GM12891 (cell line): ENCODE measurements at regions not wholly inside any gene's neighbourhood (a gene's known extent, or its start where the extent isn't known, plus 50 kb on each side); places are given as distances from the start of the nearest gene placed in this dataset.

Experiments
- DNase-seq: peaks from one replicate; pipeline ENCODE4 v3.0.0; 2011; ENCODE audit warnings: low spot score; ENCODE audit not compliant: insufficient read length
- FAIRE-seq: peaks from 2 replicates; lab custom pipeline; 2011; peaks lifted over from hg19 to GRCh38; lab: Jason Lieb, UNC
- PAX5 ChIP-seq: IDR thresholded peaks from 2 replicates; pipeline ENCODE4 v1.6.1; 2011; ENCODE audit warnings: low read length, moderate library complexity, mild to moderate bottlenecking; ENCODE audit not compliant: insufficient read depth, severe bottlenecking
- POLR2A ChIP-seq: IDR thresholded peaks from 2 replicates; pipeline ENCODE4 v1.6.1; 2011; ENCODE audit warnings: low read depth, low read length, control low read depth
- POLR2AphosphoS5 ChIP-seq: IDR thresholded peaks from 2 replicates; pipeline ENCODE4 v1.6.1; 2011; ENCODE audit warnings: low read depth, low read length, control low read depth
- POU2F2 ChIP-seq: IDR thresholded peaks from 2 replicates; pipeline ENCODE4 v1.6.1; 2011; ENCODE audit warnings: low read depth, mild to moderate bottlenecking, control low read depth, low read length, moderate library complexity
- SPI1 ChIP-seq: IDR thresholded peaks from 2 replicates; pipeline ENCODE4 v1.6.1; 2011; ENCODE audit warnings: low read depth, low read length, control low read depth
- TAF1 ChIP-seq: IDR thresholded peaks from 2 replicates; pipeline ENCODE4 v1.6.1; 2011; ENCODE audit warnings: low read depth, low read length, control low read depth

DNA sequence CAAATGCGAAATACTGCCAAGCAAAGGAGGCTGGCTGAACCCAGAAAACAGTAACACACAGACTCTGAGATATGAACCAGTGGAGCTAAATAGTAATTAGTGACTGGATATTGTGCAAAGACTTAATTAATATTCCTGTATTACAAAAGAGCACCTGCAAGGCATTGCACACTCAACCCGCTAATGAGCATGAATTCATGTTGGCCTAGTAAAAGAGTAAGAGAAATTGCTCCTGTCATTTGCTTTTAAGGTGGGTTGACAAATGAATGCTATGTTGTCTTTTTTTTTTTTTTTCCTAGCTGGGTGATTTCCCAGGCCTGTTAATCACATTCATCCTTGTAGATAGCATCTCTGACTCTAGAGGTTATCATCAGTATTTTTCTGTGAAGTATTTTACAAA is 87.0 kb upstream of the CERS6 start:
- TF ChIP-seq PAX5 (no peak), TAF1 (no peak), POLR2A (no peak), SPI1 (no peak), POU2F2 (no peak), POLR2AphosphoS5 (no peak)
- DNase-seq (no peak), FAIRE-seq (no peak)

DNA sequence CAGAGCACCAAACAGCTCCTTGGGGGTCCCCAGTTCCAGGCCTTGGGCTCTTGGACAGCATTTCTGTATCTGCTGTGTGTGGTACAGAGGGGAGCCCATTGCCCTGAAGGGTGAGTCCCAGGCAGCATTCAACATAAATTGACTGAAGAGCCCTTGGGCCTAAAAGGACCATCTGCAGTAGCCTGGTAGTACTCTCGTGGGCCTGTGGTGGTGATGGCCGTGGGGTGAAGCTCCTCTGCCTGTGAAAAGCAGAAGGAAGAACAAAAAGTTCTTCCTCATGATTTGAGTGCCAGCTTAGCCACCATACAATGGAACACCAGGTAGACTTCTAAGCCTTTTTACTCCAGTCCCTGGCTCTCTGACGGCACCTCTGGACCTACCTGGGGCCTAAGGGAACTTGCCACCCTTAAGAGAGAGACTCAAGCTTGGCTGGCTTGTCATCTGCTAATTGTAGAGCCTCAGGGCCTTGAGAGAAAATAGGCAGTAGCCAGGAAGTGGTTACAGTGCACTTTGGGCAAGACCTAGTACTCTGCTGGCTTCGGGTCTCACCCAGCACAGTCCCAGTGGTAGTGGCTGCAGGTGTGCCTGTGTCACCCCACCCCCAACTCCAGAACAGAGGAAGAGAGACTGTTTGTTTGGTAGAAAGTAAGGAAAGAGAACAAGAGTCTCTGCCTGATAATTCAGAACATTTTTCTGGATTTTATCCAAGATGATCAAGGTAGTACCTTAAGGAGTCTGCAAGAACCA is 84.6 kb upstream of the CERS6 start:
- no peak for DNase-seq
- TF ChIP-seq POU2F2 (no peak), SPI1 (no peak), PAX5 (no peak), POLR2AphosphoS5 (no peak), POLR2A (no peak), TAF1 (no peak)
- no peak for FAIRE-seq

DNA sequence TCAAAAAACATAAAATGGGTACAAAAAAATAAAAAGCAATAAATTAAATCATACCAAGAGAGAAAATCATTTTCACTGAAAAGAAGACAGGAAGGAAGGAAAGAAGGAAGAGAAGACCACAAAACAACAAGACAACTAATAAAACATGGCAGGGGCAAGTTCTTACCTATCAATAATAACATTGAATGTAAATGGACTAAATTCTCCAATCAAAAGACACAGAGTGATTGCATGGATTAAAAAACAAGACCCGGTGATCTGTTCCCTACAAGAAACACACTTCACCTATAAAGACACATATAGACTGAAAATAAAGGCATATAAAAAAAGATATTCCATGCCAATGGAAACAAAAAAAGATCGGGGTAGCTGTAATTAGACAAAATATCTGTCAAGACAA is 82.6 kb upstream of the CERS6 start:
- FAIRE-seq (no peak), DNase-seq (no peak)
- TF ChIP-seq POLR2A (no peak), TAF1 (no peak), POLR2AphosphoS5 (no peak)

DNA sequence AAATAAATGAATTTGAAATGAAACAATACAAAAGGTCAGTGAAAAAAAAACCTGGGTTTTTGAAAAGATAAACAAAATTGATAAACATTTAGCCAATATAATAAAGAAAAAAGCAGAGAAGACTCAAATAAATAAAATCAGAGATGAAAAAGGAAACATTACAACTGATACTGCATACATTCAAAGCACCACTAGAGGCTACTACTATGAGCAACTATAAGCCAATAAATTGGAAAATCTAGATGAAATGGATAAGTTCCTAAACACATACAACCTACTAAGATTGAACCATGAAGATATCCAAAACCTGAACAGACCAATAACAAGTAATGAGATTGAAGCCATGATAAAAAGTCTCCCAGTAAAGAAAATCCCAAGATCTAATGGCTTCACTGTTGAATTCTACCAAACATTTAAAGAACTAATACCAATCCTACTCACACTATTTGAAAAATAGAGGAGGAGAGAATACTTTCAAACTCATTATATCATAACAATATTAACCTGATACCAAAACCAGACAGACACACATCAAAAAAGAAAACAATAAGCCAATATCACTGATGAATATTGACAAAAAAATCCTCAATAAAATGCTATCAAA is 80.8 kb upstream of the CERS6 start:
- TF ChIP-seq SPI1 (no peak), POU2F2 (no peak), TAF1 (no peak), POLR2AphosphoS5 (no peak), PAX5 (no peak), POLR2A (no peak)
- FAIRE-seq (no peak), DNase-seq (no peak)

DNA sequence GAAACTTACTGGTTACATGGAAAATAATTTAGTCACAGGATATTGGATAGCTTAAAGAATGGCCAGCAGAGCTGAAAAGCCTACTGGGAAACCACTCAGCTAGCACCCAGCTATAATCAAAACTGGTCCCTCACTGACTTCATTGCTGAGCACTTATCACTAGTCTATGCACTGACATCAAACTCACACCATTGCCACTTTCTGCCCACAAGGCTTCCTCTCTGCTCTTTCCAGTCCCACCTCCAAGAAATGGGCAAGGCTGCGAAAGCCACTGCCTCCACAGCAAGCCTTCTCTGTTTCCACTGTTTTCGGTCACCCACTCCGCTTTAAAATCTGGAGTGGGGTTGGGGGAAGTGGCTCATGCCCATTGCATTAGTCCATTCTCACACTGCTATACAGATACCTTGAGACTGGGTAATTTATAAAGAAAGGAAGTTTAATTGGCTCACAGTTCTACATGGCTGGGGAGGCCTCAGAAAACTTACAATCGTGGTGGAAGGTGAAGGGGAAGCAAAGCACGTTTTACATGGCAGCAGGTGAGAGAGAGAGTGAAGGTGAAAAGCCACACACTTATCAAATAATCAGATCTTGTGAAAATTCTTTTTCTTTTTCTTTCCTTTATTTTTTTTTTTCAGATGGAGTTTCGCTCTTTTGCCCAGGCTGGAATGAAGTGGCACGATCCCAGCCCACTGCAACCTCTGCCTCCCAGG is 77.0 kb upstream of the CERS6 start:
- no peak for FAIRE-seq
- TF ChIP-seq TAF1, result no peak
- TF ChIP-seq POU2F2, result no peak
- DNase-seq, result no peak

DNA sequence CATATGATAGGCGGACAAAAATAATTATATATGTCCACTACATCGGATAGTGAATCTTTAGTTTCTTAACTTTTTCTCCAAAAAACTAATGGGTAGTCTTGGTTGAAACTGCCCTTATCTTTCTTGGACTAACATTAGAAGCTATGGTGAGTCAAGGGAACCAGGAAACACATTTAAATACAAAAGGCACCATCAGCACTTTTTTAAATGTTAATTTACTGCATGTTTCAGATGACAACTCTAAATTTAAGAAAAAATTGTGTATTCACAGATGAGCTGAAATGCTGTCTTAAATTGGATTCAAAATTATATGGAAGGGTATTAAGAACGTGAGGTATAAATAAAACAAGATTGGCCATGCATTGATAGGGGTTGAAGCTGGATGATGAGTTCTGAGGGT is 75.6 kb upstream of the CERS6 start:
- no peak for DNase-seq
- TF ChIP-seq POU2F2 (no peak), SPI1 (no peak), POLR2AphosphoS5 (no peak), TAF1 (no peak), PAX5 (no peak)
- FAIRE-seq, result no peak

DNA sequence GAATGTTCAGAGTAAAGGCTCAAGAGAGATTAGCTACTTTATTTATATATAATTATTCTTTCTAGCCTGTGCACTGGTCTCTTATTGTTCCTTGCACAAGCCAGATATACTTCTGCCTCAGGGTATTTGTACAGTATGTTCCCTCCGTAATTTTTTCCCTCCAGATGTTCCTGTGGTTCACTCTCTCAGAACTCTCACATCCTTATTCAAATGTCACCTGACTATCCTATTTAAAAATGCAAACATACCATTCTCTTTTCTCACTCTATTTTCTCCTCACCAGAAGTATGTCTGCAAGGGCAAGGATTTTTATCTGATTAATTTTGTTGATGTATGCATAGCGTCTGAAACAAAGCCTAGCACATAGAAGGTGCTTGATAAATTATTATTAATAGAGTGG is 64.0 kb upstream of the CERS6 start:
- FAIRE-seq (no peak), DNase-seq (no peak)

DNA sequence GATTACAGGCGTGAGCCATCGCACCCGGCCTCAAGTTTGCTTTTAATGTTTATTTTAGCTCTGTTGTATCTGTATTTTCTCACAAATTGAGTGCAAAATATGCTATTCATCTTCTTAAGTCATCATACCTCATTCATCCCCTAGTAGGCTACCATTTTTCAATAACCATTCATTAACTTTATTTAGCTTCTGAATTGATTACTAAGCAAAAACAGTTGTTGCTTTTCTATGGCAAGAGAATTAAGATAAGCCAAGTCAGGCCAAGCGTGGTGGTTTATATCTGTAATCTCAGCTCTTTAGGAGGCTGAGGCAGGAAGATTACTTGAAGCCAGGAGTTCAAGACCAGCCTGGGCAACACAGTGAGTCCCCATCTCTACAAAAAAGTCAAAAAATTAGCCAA is 63.3 kb upstream of the CERS6 start:
- TF ChIP-seq POLR2A, result no peak
- no peak for TF ChIP-seq SPI1
- TF ChIP-seq PAX5, result no peak
- no peak for TF ChIP-seq POU2F2
- no peak for TF ChIP-seq TAF1
- no peak for TF ChIP-seq POLR2AphosphoS5
- DNase-seq (no peak), FAIRE-seq (no peak)

More for the DNA sequence above, 64.0 kb upstream of the CERS6 start:
- TF ChIP-seq PAX5 (no peak), POLR2AphosphoS5 (no peak), POLR2A (no peak), TAF1 (no peak), POU2F2 (no peak), SPI1 (no peak)

DNA sequence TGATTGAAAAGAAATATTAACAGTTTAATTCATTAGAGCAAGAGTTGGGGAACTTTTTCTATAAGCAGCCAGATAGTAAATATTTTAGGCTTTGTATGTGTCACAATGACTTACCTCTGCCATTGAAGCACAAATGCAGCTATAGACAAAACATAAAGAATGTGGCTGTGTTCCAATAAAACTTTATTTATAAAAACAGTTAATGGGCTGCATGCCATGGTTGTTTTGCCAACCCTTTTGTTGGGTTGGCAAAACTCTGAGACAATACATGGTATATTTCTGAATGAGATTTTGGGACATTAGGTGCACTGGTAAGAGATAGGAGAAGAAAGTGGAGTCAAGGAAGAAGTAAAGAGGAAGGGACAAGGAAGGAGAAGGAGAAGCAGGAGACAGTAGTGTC is 61.8 kb upstream of the CERS6 start:
- DNase-seq (no peak), FAIRE-seq (no peak)
- TF ChIP-seq POLR2AphosphoS5 (no peak), TAF1 (no peak), POU2F2 (no peak), POLR2A (no peak), SPI1 (no peak), PAX5 (no peak)

DNA sequence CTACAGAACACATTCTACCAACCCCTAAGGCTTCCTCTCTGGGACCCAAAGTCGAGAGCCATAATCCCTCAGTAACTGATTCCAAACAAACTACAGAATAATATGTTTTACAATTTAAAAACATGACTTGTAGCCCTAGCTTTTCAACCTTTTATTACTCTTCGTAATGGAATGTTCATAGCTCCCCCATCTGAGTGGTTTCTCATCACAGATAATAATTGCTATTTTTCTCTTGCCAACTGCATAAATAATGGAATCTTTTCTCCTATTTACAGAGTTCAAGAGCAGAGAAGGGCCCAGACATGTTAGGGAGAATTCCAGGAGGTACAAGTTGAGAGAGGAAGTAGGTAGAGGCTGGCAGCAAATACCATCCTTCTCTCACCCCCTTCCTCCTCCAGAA is 59.9 kb upstream of the CERS6 start:
- TF ChIP-seq POU2F2, result no peak
- TF ChIP-seq SPI1, result no peak
- no peak for TF ChIP-seq PAX5
- no peak for TF ChIP-seq TAF1
- TF ChIP-seq POLR2AphosphoS5, result no peak
- FAIRE-seq, result no peak
- no peak for DNase-seq
